GM12865 (cell line): ENCODE measurements at regions not wholly inside any gene's neighbourhood (a gene's known extent, or its start where the extent isn't known, plus 50 kb on each side); places are given as distances from the start of the nearest gene placed in this dataset.

Source experiments
- DNase-seq: peaks from one replicate; pipeline ENCODE4 v3.0.0; 2010; ENCODE audit warnings: low read depth
- H3K4me3 ChIP-seq: 2 replicates; pipeline ENCODE4 v1.5.1; 2011; ENCODE audit warnings: mild to moderate bottlenecking, low read depth, low read length, control low read depth
- TF ChIP-seq, protein P1 (sequence below): IDR thresholded peaks from 2 replicates; pipeline ENCODE4 v1.5.1; 2011; ENCODE audit warnings: low read length, control low read depth, low read depth, inconsistent platforms; ENCODE audit not compliant: insufficient read depth; ENCODE audit errors: missing control alignments

DNA sequence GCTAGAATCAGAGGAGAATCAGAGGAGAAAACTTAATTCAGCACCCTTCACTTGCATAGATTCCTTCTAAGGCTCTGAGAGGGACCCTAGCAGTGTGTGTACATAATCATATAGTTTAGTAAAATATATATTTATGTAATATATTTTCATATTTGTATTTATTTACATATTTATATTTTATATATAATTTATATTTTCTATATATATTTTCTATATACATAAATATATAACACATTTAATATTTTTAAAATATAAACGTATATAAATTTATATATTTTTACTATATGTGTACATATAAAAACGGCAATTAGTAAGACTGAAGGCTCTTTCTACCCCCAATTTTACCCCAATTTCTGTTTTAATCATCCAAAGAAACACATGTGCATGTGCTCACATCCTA, 80.3 kb downstream of the NXPE2 start:
- TF ChIP-seq, protein P1, sequence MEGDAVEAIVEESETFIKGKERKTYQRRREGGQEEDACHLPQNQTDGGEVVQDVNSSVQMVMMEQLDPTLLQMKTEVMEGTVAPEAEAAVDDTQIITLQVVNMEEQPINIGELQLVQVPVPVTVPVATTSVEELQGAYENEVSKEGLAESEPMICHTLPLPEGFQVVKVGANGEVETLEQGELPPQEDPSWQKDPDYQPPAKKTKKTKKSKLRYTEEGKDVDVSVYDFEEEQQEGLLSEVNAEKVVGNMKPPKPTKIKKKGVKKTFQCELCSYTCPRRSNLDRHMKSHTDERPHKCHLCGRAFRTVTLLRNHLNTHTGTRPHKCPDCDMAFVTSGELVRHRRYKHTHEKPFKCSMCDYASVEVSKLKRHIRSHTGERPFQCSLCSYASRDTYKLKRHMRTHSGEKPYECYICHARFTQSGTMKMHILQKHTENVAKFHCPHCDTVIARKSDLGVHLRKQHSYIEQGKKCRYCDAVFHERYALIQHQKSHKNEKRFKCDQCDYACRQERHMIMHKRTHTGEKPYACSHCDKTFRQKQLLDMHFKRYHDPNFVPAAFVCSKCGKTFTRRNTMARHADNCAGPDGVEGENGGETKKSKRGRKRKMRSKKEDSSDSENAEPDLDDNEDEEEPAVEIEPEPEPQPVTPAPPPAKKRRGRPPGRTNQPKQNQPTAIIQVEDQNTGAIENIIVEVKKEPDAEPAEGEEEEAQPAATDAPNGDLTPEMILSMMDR = no peak
- H3K4me3 ChIP-seq = no peak overlapping the region
- no peak for DNase-seq

DNA sequence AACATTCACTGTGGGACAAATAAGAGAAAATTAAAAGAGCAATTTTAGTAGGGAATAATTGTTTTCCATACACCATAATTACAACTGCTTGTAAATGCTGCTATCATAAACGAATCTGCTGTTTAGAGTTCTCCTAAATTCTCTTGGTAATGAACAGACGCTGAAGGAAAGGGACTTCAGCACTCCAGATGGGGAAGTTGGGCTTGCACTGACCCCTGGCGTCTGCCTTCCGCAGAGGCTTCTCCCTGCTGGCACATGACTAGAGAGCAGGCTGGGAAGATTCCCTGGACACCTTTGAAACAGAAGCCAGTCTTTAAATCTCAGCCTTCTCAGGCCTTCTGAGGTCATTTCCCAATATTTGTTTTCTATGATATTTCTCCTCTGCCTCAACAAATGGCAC, 84.1 kb downstream of the NXPE2 start:
- TF ChIP-seq, protein P1 = peak; percentile 30
- DNase-seq = peak; percentile 13

DNA sequence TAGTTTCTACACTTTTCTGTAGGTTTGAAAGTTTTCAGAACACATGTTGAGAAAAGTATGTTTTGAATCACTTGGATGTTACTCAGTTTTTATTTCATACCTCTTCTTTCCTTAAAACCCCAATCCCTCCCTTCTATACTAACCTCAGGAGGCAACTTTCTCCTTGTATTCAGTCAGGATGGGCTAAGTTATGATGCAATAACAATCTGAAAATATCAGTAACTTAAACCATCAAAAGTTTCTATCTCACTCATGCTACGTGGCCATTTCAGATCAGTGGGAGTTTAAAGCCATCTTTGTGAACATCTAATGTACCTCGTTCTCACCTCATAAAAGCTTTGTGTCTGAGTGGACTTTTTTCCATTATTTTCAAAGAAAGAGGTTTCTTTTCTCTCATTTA, 86.2 kb downstream of the NXPE2 start:
- H3K4me3 ChIP-seq = no peak overlapping the region
- no peak for DNase-seq
- TF ChIP-seq, protein P1 = no peak

More for the DNA sequence above, 84.1 kb downstream of the NXPE2 start:
- no peak overlapping the region for H3K4me3 ChIP-seq

DNA sequence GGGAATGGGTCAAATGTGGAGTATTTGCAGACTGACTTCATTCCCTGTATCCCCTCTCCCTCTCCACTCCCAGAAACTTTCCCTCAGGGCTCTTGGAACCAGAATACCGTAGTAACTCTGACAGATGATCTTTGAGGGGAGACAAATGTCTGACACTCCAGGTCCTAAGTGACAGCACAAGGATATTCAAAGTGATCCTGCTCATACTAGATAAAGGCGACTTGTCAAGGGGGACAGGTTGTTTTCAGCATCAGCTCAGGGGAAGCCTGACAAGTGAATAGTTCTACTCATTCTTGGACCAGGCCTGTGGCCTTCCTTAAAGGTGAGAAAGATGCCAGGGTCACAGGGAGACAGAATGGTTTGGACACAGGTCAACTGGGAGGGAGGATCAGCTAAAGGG, 92.8 kb downstream of the NXPE2 start:
- H3K4me3 ChIP-seq = no peak overlapping the region
- DNase-seq = no peak
- TF ChIP-seq, protein P1 = no peak

DNA sequence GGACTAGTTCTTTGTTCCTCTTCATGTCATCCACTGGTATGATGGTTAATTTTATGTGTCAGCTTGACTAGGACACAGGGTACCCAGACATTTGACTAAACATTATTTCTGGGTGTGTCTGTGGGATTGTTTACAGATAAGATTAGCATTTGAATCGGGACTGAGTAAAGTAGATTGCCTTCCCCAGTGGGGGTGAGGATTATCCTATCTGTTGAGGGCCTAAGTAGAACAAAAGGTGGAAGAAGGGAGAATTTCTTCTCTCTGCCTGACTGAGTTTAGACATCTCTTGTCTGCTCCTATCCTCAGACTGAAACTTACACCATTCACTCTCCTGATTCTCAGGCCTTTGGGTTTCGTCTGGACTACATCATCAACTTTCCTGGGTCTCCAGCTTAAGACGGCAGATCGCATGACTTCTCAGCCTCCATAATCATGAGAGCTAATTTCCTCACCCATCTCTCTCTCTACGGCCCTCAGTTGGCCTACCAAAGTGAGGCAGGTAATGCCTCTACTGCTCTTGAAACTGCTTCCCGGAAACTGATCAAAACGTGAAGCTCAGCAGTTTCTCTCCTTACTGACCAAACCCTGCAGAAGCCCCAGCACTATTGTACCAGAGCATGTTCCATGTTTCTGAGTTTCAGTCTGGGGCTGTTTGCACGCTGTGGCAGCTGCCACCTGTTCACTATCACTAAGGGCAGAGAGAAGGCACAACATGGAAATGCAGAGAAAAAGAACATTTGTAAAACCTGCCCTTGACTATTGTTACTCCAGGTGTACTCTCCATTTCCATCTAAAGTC, 95.4 kb downstream of the NXPE2 start:
- TF ChIP-seq, protein P1 = no peak
- DNase-seq = no peak
- no peak overlapping the region for H3K4me3 ChIP-seq

DNA sequence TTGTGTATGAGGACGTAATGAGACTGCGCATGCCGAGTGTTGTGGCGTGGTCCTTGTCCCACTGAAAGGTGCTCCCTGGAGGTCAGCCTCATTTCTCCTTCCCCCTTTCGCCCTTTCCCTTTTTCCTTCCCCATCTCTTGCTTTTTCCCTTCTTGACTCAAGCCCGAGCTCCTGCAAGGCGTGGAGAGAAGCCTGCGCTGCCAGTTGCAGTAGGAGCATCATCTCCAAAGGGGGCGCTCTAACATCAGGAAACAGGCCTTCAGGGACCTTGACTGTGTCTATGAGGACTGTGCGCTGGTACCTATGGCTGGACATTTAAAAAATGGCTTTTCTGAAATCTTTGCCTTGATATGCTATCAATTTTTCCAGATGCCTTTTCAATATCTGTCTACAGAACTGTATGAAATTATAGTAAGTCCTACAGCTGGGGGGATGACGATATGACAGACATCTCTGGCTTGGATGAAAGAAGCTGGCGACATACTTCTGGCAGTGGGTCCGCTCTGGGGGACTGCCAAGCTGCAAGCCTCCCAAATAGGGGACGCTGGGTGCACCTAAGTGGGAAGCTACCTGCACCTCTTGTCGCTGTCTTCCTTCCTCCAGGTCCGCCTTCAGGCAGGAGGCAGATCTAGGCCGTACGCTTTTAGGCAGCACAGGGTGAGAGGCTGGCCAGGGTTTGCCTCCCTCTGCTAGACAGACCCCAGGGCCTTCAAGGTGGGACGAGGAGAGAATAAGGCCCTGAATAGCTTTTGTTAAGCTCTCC, 96.5 kb downstream of the NXPE2 start:
- TF ChIP-seq, protein P1 = peak; percentile 57
- peak; percentile 42 for DNase-seq
- H3K4me3 ChIP-seq = no peak overlapping the region
